BLaER1 treated with 17β-estradiol and CSF1 and Interleukin-3, amounts not matched to agents 10 nM and 100 nM (cell line): ENCODE measurements at regions not wholly inside any gene's neighbourhood (a gene's known extent, or its start where the extent isn't known, plus 50 kb on each side); places are given as distances from the start of the nearest gene placed in this dataset.

Source experiments
- H3K27ac ChIP-seq, 11 experiments: shearing (Covaris generic); formaldehyde crosslinking; 2 replicates each; pipeline ENCODE4 v1.8.1; 2022
- H3K27me3 ChIP-seq, 11 experiments: shearing (Covaris generic); formaldehyde crosslinking; 2 replicates each; pipeline ENCODE4 v1.8.1; 2022
- H3K36me3 ChIP-seq, 11 experiments: shearing (Covaris generic); formaldehyde crosslinking; 2 replicates each; pipeline ENCODE4 v1.8.1; 2022
- H3K4me1 ChIP-seq, 10 experiments: shearing (Covaris generic); formaldehyde crosslinking; 2 replicates each; pipeline ENCODE4 v1.8.1; 2022
- H3K4me2 ChIP-seq, 11 experiments: shearing (Covaris generic); formaldehyde crosslinking; 2 replicates each; pipeline ENCODE4 v1.8.1; 2022
- H3K4me3 ChIP-seq, 10 experiments: shearing (Covaris generic); formaldehyde crosslinking; 2 replicates each; pipeline ENCODE4 v1.8.1; 2022
- H3K9ac ChIP-seq, 11 experiments: shearing (Covaris generic); formaldehyde crosslinking; 2 replicates each; pipeline ENCODE4 v1.8.1; 2022
- H3K9me3 ChIP-seq, 11 experiments: shearing (Covaris generic); formaldehyde crosslinking; replicated peaks in 1 of 11; 2 replicates each; pipeline ENCODE4 v1.8.1; 2022
- H4K20me1 ChIP-seq, 11 experiments: shearing (Covaris generic); formaldehyde crosslinking; 2 replicates each; pipeline ENCODE4 v1.8.1; 2022
- Cebpa-rat ChIP-seq, 11 experiments: shearing (Covaris generic); IDR thresholded peaks; 2 replicates each; pipeline ENCODE4 v1.8.1; 2022

- no peaks in the 10 kb centered on the region for H3K9me3 ChIP-seq
- no peaks in the 10 kb centered on the region for H3K36me3 ChIP-seq
- no peak overlapping the region for H3K4me3 ChIP-seq
- H3K9ac ChIP-seq, result no peak overlapping the region
- H3K27me3 ChIP-seq, result no peaks in the 10 kb centered on the region
- no peak overlapping the region for H3K27ac ChIP-seq
- H4K20me1 ChIP-seq, result no peaks in the 10 kb centered on the region
- H3K4me2 ChIP-seq, result no peak overlapping the region
- no peaks in the 10 kb centered on the region for H3K4me1 ChIP-seq
- no peak for TF ChIP-seq Cebpa-rat (IDR thresholded peaks at IDR 0.05)
Measured at GRCh38 chr18:40577239-40577980, 1377.6 kb upstream of the PIK3C3 start.

- TF ChIP-seq Cebpa-rat (IDR thresholded peaks at IDR 0.05), result no peak
- Histone ChIP-seq H3K9ac (no peak overlapping the region), H3K9me3 (no peaks in the 10 kb centered on the region), H3K27ac (no peak overlapping the region), H4K20me1 (no peaks in the 10 kb centered on the region), H3K4me1 (no peaks in the 10 kb centered on the region), H3K36me3 (no peaks in the 10 kb centered on the region), H3K4me3 (no peak overlapping the region), H3K4me2 (no peak overlapping the region), H3K27me3 (no peaks in the 10 kb centered on the region)
Measured at GRCh38 chr18:40576507-40577115, 1378.4 kb upstream of the PIK3C3 start.

GRCh38 chr18:40570615-40571014, 1384.4 kb upstream of the PIK3C3 start:
- Histone ChIP-seq H3K27me3 (no peaks in the 10 kb centered on the region), H3K9ac (no peak overlapping the region), H3K4me3 (no peak overlapping the region), H4K20me1 (no peaks in the 10 kb centered on the region), H3K27ac (no peak overlapping the region), H3K36me3 (no peaks in the 10 kb centered on the region), H3K9me3 (no peaks in the 10 kb centered on the region), H3K4me1 (peaks cover 0 to 11% (median 0%) of the 10 kb centered on the region in 10 experiments; a peak in 4 of 20 replicates), H3K4me2 (no peak overlapping the region)
- no peak for TF ChIP-seq Cebpa-rat (IDR thresholded peaks at IDR 0.05)

GRCh38 chr18:40569605-40570004, 1385.4 kb upstream of the PIK3C3 start:
- Histone ChIP-seq H3K9ac (no peak overlapping the region), H3K4me3 (no peak overlapping the region), H3K9me3 (no peaks in the 10 kb centered on the region), H3K4me1 (peaks cover 0 to 21% (median 0%) of the 10 kb centered on the region in 10 experiments; a peak in 5 of 20 replicates), H4K20me1 (no peaks in the 10 kb centered on the region), H3K4me2 (no peak overlapping the region), H3K27ac (no peak overlapping the region), H3K27me3 (no peaks in the 10 kb centered on the region), H3K36me3 (no peaks in the 10 kb centered on the region)
- TF ChIP-seq Cebpa-rat (IDR thresholded peaks at IDR 0.05), result no peak

GRCh38 chr18:40566510-40566844, 1388.6 kb upstream of the PIK3C3 start:
- no peak for TF ChIP-seq Cebpa-rat (IDR thresholded peaks at IDR 0.05)
- no peak overlapping the region for H3K4me3 ChIP-seq
- no peak overlapping the region for H3K27ac ChIP-seq
- no peaks in the 10 kb centered on the region for H3K9me3 ChIP-seq
- peaks cover 0 to 28% (median 0%) of the 10 kb centered on the region in 10 experiments; a peak in 5 of 20 replicates for H3K4me1 ChIP-seq
- no peaks in the 10 kb centered on the region for H3K27me3 ChIP-seq
- H3K36me3 ChIP-seq, result no peaks in the 10 kb centered on the region
- no peak overlapping the region for H3K4me2 ChIP-seq
- H4K20me1 ChIP-seq, result no peaks in the 10 kb centered on the region
- no peak overlapping the region for H3K9ac ChIP-seq

GRCh38 chr18:40565805-40566509, 1389.1 kb upstream of the PIK3C3 start:
- Histone ChIP-seq H3K9ac (no peak overlapping the region), H3K27ac (no peak overlapping the region), H4K20me1 (no peaks in the 10 kb centered on the region), H3K4me2 (peak overlapping the region in 1 of 11 experiments; percentile 50; a peak in 1 of 22 replicates), H3K4me1 (peaks cover 0 to 23% (median 0%) of the 10 kb centered on the region in 10 experiments; a peak in 5 of 20 replicates), H3K9me3 (no peaks in the 10 kb centered on the region), H3K27me3 (no peaks in the 10 kb centered on the region), H3K4me3 (no peak overlapping the region), H3K36me3 (no peaks in the 10 kb centered on the region)
- TF ChIP-seq Cebpa-rat (IDR thresholded peaks at IDR 0.05), result no peak

- Histone ChIP-seq H3K9me3 (no peaks in the 10 kb centered on the region), H3K27ac (no peak overlapping the region), H3K4me1 (peaks cover 0 to 9% (median 0%) of the 10 kb centered on the region in 10 experiments; a peak in 3 of 20 replicates), H3K36me3 (no peaks in the 10 kb centered on the region), H3K27me3 (no peaks in the 10 kb centered on the region), H3K4me2 (no peak overlapping the region), H3K9ac (no peak overlapping the region), H4K20me1 (no peaks in the 10 kb centered on the region), H3K4me3 (no peak overlapping the region)
- no peak for TF ChIP-seq Cebpa-rat (IDR thresholded peaks at IDR 0.05)
Measured at GRCh38 chr18:40559556-40559955, 1395.5 kb upstream of the PIK3C3 start.

- Histone ChIP-seq H3K4me1 (0 out of 20 replicates have a peak, but pooled peaks cover 0 to 3% (median 0%) of the 10 kb centered on the region in 10 experiments), H3K36me3 (no peaks in the 10 kb centered on the region)
- no peak for TF ChIP-seq Cebpa-rat (IDR thresholded peaks at IDR 0.05)
Measured at GRCh38 chr18:40558706-40559392, 1396.2 kb upstream of the PIK3C3 start.

GRCh38 chr18:40555914-40556313, 1399.1 kb upstream of the PIK3C3 start:
- Histone ChIP-seq H3K9me3 (no peaks in the 10 kb centered on the region), H3K36me3 (no peaks in the 10 kb centered on the region), H4K20me1 (no peaks in the 10 kb centered on the region), H3K4me2 (no peak overlapping the region), H3K4me1 (0 out of 20 replicates have a peak, but pooled peaks cover 0 to 3% (median 0%) of the 10 kb centered on the region in 10 experiments), H3K27me3 (no peaks in the 10 kb centered on the region), H3K4me3 (no peak overlapping the region), H3K27ac (no peak overlapping the region), H3K9ac (no peak overlapping the region)
- no peak for TF ChIP-seq Cebpa-rat (IDR thresholded peaks at IDR 0.05)

More at GRCh38 chr18:40558706-40559392, 1396.2 kb upstream of the PIK3C3 start:
- no peak overlapping the region for H3K9ac ChIP-seq
- no peak overlapping the region for H3K4me3 ChIP-seq
- no peaks in the 10 kb centered on the region for H3K27me3 ChIP-seq
- H4K20me1 ChIP-seq, result no peaks in the 10 kb centered on the region
- H3K4me2 ChIP-seq, result no peak overlapping the region
- H3K27ac ChIP-seq, result no peak overlapping the region
- H3K9me3 ChIP-seq, result no peaks in the 10 kb centered on the region
